Common myeloid progenitor, CD34-positive (primary cell): ENCODE measurements at regions not wholly inside any gene's neighbourhood (a gene's known extent, or its start where the extent isn't known, plus 50 kb on each side); places are given as distances from the start of the nearest gene placed in this dataset.

ENCODE experiments used
- CTCF ChIA-PET: fragments of 350-600 bp; sonication (Branson Sonifier 250); formaldehyde crosslinking; loops from one replicate; lab custom pipeline; 2021; ENCODE audit warnings: antibody characterized with exemption; lab: Charles Lee
- POLR2A ChIA-PET: fragments of 350-600 bp; sonication (Branson Sonifier 250); formaldehyde crosslinking; loops from one replicate; lab custom pipeline; 2021; ENCODE audit warnings: antibody characterized with exemption; lab: Charles Lee
- DNase-seq, 3 donors: peaks; one replicate each; pipeline versions ENCODE4 v3.0.0 to v3.0.0-alpha.2; 2013
- H3K27ac ChIP-seq, 2 experiments: 1 replicate in 1 of 2; 2 replicates in 1 of 2; pipeline ENCODE4 v1.7.0; 2013; ENCODE audit warnings: inconsistent platforms in 2 of 2, low read length in 2 of 2, mild to moderate bottlenecking in 2 of 2, low read depth in 1 of 2, moderate library complexity in 1 of 2; ENCODE audit not compliant: severe bottlenecking in 2 of 2, insufficient read depth in 1 of 2, poor library complexity in 1 of 2
- H3K27me3 ChIP-seq, 5 experiments: replicated peaks in 2 of 5; 1 replicate in 3 of 5; 2 replicates in 2 of 5; pipeline versions ENCODE4 v1.6.1 to v1.7.0; 2013; ENCODE audit warnings: low read length in 4 of 5, mild to moderate bottlenecking in 2 of 5, moderate library complexity in 2 of 5, inconsistent platforms in 1 of 5; ENCODE audit not compliant: insufficient read depth in 5 of 5, control insufficient read depth in 4 of 5
- H3K36me3 ChIP-seq, 4 experiments: 1 replicate in 2 of 4; 2 replicates in 2 of 4; pipeline versions ENCODE4 v1.6.1 to v1.7.0; 2013; ENCODE audit warnings: low read length in 3 of 4, control low read depth in 1 of 4, mild to moderate bottlenecking in 1 of 4; ENCODE audit not compliant: control insufficient read depth in 4 of 4, insufficient read depth in 4 of 4
- H3K4me1 ChIP-seq, 4 experiments: 1 replicate in 3 of 4; 2 replicates in 1 of 4; pipeline versions ENCODE4 v1.6.1 to v1.7.1; 2013; ENCODE audit warnings: low read length in 3 of 4, mild to moderate bottlenecking in 3 of 4, control low read depth in 1 of 4, inconsistent platforms in 1 of 4, moderate library complexity in 1 of 4; ENCODE audit not compliant: control insufficient read depth in 4 of 4, insufficient read depth in 4 of 4; ENCODE audit errors: control extremely low read depth in 1 of 4
- H3K4me3 ChIP-seq, 7 experiments: 1 replicate in 4 of 7; 2 replicates in 3 of 7; pipeline versions ENCODE4 v1.5.1 to v1.7.0; 2013; ENCODE audit warnings: mild to moderate bottlenecking in 7 of 7, low read length in 6 of 7, moderate library complexity in 6 of 7, inconsistent platforms in 2 of 7, low read depth in 2 of 7, control low read depth in 1 of 7; ENCODE audit not compliant: insufficient read depth in 4 of 7, control insufficient read depth in 1 of 7; ENCODE audit errors: extremely low read depth in 1 of 7
- H3K9me3 ChIP-seq, 5 experiments: 1 replicate in 4 of 5; 2 replicates in 1 of 5; pipeline versions ENCODE4 v1.6.1 to v1.7.1; 2013; ENCODE audit warnings: low read length in 4 of 5, mild to moderate bottlenecking in 2 of 5, inconsistent platforms in 1 of 5, low read depth in 1 of 5, moderate library complexity in 1 of 5; ENCODE audit not compliant: control insufficient read depth in 4 of 5, insufficient read depth in 2 of 5; ENCODE audit errors: control extremely low read depth in 1 of 5
- WGBS: methylation state at CpG from one replicate; pipeline ENCODE4 v1.1.5; 2013; ENCODE audit not compliant: insufficient coverage; 5-methylcytosine and 5-hydroxymethylcytosine counted together

GRCh38 chr7:136027160-136027559, 50.0 kb upstream of the MTPN start:
- H3K9me3 ChIP-seq = no peaks in the 10 kb centered on the region
- H3K36me3 ChIP-seq = no peaks in the 10 kb centered on the region
- peaks cover 0 to 2% (median 0%) of the 10 kb centered on the region in 5 experiments for H3K27me3 ChIP-seq
- DNase-seq = no peak
- WGBS = 100% methylated on average over 2 of the region's 2 CpGs
- POLR2A ChIA-PET = no interaction called here
- CTCF ChIA-PET = interaction anchor here (1.5 kb wide), 1 partner anchor 20 kb away, joined by 3 read pairs; no protein-coding TSS in a partner anchor
- no peak overlapping the region for H3K4me3 ChIP-seq
- no peaks in the 10 kb centered on the region for H3K4me1 ChIP-seq
- H3K27ac ChIP-seq = no peak overlapping the region
